ENCODE measurements at regions not wholly inside any gene's neighbourhood (a gene's known extent, or its start where the extent isn't known, plus 50 kb on each side); places are given as distances from the start of the nearest gene placed in this dataset.
"Not testable (repeated sequence)": the region's sequence is repeated elsewhere in the genome, so short reads cannot be mapped to it uniquely, and the experiment has no call there.

DNA sequence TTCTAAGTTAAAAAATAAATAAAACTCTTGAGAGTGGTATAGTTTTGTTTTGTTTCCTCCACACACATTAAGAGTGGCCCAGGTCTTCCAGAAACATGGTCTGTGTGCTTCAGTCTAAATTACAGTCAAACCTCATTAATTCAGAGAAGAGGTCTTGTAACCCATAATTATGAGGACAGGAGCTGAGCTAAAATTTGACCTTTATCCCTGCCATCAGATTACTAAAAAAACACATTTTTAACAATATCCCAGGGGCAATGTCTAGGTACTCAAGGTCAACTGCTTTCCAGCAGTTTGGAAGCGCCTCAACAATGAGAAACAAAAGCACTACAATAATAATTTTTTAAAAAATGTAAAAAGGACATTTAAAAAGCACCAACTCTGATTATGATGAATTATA, 184.1 kb upstream of the PFKP start:
- Histone ChIP-seq H3K36me3 (no peaks in the 10 kb centered on the region), H3K9me3 (no peaks in the 10 kb centered on the region), H3K4me1 (no peaks in the 10 kb centered on the region), H3K27ac (no peak overlapping the region), H3K27me3 (peaks cover 0 to 17% of the 10 kb centered on the region in 2 donors), H3K4me3 (no peak overlapping the region)
- intact Hi-C loops (cut with DNase I; ENCODE audit: low total_unique reads) = no loop called here
- DNase-seq (ENCODE audit: low spot score in 2 of 2) = no peak
- TF ChIP-seq POLR2AphosphoS5 (IDR thresholded peaks at IDR 0.05) (no peak), POLR2A (IDR thresholded peaks at IDR 0.05) (no peak)
- TF ChIP-seq, protein P1, sequence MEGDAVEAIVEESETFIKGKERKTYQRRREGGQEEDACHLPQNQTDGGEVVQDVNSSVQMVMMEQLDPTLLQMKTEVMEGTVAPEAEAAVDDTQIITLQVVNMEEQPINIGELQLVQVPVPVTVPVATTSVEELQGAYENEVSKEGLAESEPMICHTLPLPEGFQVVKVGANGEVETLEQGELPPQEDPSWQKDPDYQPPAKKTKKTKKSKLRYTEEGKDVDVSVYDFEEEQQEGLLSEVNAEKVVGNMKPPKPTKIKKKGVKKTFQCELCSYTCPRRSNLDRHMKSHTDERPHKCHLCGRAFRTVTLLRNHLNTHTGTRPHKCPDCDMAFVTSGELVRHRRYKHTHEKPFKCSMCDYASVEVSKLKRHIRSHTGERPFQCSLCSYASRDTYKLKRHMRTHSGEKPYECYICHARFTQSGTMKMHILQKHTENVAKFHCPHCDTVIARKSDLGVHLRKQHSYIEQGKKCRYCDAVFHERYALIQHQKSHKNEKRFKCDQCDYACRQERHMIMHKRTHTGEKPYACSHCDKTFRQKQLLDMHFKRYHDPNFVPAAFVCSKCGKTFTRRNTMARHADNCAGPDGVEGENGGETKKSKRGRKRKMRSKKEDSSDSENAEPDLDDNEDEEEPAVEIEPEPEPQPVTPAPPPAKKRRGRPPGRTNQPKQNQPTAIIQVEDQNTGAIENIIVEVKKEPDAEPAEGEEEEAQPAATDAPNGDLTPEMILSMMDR (IDR thresholded peaks at IDR 0.05) = no peak

DNA sequence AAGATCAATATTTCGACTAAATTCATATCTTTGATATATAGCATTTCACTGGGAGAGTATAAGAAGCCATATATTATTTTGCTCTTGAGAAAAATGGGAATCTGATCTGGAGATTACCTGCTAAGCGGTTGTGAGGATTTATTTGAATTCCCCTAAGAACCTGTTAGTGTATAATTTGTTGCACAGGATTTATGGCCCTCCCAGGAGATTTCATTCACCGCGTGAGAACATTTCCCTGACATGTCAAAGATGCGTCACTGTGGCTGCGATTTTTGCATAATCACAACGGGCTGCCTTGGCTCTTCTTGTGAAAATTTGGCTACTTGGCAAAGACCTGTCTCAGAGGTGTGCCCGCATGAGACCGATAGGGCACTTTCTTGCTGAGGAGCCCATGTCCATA, 184.7 kb upstream of the PFKP start:
- Histone ChIP-seq H3K27ac (no peak overlapping the region), H3K4me1 (no peaks in the 10 kb centered on the region), H3K36me3 (no peaks in the 10 kb centered on the region), H3K4me3 (no peak overlapping the region), H3K27me3 (peaks cover 0 to 17% of the 10 kb centered on the region in 2 donors), H3K9me3 (no peaks in the 10 kb centered on the region)
- DNase-seq (ENCODE audit: low spot score in 2 of 2) = no peak
- intact Hi-C loops (cut with DNase I; ENCODE audit: low total_unique reads) = no loop called here
- TF ChIP-seq, protein P1 (IDR thresholded peaks at IDR 0.05) = no peak
- TF ChIP-seq POLR2AphosphoS5 (IDR thresholded peaks at IDR 0.05) (no peak), POLR2A (IDR thresholded peaks at IDR 0.05) (no peak)

DNA sequence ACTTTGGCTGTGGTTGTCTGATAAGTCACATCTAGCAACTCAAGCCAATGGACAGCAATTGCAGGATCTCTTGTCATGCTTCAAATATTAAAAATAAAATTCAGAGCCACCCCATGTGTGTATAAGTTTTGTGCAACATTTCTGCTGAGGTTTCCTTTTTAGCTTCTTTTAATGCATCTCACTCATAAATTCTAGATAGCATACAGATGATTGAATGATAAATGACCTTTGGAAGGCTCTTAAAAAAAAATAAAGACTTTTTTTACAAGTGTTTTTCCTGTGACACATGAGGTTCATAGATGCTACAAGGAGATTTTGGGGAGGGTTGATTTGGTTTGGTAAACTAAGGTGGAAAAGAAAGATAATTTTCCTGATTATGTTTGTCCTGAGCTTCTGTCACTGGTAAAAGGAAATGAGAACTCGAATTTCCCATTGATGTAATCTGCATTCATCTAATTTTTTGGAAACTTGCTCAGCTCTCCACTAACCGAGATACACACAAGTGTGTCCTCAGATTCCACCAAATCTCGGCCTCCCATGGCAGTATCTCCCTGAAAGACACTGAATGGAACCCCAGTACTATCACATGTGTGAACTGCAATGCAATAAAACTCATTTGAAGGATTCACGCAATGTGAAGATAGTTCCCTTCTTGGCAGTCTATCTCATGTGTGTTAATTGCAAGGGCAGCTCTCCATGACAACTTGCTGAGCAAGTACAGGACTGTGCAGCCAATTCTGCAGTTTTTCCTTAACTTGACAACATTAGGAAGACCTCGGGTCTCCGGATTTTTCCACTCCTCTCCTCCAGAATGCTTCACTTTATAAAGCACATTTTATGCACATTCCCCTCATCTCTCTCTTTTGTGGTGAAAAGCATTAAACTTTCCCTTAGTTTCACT, 185.4 kb upstream of the PFKP start:
- TF ChIP-seq, protein P1 (IDR thresholded peaks at IDR 0.05) = no peak
- TF ChIP-seq POLR2AphosphoS5 (IDR thresholded peaks at IDR 0.05) (no peak), POLR2A (IDR thresholded peaks at IDR 0.05) (no peak)
- no peaks in the 10 kb centered on the region for H3K36me3 ChIP-seq
- DNase-seq (ENCODE audit: low spot score in 2 of 2) = no peak
- peaks cover 0 to 17% of the 10 kb centered on the region in 2 donors for H3K27me3 ChIP-seq
- H3K27ac ChIP-seq = no peak overlapping the region
- H3K9me3 ChIP-seq = no peaks in the 10 kb centered on the region
- no peak overlapping the region for H3K4me3 ChIP-seq
- intact Hi-C loops (cut with DNase I; ENCODE audit: low total_unique reads) = no loop called here
- no peaks in the 10 kb centered on the region for H3K4me1 ChIP-seq

DNA sequence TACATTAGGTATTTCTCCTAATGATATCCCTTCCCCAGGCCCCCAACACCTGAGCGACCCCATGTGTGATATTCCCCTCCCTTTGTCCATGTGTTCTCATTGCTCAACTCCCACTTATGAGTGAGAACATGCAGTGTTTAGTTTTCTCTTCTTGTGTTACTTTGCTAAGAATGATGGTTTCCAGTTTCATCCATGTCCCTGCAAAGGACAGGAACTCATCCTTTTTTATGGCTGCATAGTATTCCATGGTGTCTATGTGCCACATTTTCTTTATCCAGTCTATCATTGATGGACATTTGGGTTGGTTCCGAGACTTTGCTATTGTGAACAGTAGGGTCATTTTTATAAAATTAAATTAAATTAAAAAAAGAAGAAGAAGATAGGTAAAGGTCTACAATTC, 187.3 kb upstream of the PFKP start:
- DNase-seq (ENCODE audit: low spot score in 2 of 2); intact Hi-C loops (cut with DNase I; ENCODE audit: low total_unique reads); H3K9me3 ChIP-seq; H3K27ac ChIP-seq; H3K36me3 ChIP-seq; H3K4me1 ChIP-seq; H3K4me3 ChIP-seq: not testable (repeated sequence)
- H3K27me3 ChIP-seq = peaks cover 0 to 17% of the 10 kb centered on the region in 2 donors

DNA sequence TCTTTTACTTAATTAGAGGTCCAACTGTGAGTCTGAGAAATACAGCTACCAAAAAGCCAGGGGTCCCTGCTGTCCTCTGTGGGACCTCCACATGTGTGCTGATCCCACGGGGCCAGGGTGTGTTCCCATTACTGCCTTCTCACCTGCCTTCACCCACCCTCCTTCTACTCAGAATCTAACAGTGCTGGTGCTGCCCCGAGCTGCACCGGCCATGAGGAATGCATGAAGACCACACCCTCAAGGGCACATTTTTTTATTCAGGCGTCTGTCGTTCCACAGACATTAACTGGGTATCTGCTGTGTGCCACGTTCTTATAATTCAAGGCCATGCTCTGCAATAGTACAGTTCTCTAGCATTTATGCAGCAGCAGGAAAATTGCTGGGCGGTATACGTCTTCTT, 188.5 kb upstream of the PFKP start:
- Histone ChIP-seq H3K4me3 (no peak overlapping the region), H3K27me3 (peaks cover 0 to 19% of the 10 kb centered on the region in 2 donors), H3K9me3 (no peaks in the 10 kb centered on the region), H3K4me1 (no peaks in the 10 kb centered on the region), H3K36me3 (no peaks in the 10 kb centered on the region), H3K27ac (no peak overlapping the region)
- no peak for TF ChIP-seq POLR2AphosphoS5 (IDR thresholded peaks at IDR 0.05)
- TF ChIP-seq POLR2A (IDR thresholded peaks at IDR 0.05) = no peak
- TF ChIP-seq, protein P1 (IDR thresholded peaks at IDR 0.05) = no peak
- no peak for DNase-seq (ENCODE audit: low spot score in 2 of 2)
- intact Hi-C loops (cut with DNase I; ENCODE audit: low total_unique reads) = no loop called here
